Testis (tissue), 2 donors: ENCODE measurements at regions not wholly inside any gene's neighbourhood (a gene's known extent, or its start where the extent isn't known, plus 50 kb on each side); places are given as distances from the start of the nearest gene placed in this dataset.

Source experiments
- CTCF ChIP-seq, 3 experiments: fragments of 450-650 bp in 2 of 3; fragments of 200-600 bp in 1 of 3; sonication (generic) in 1 of 3; IDR thresholded peaks; one replicate each; pipeline ENCODE4 v1.5.1; 2016 to 2019; ENCODE audit warnings: antibody characterized with exemption in 3 of 3, mild to moderate bottlenecking in 2 of 3, moderate library complexity in 1 of 3
- POLR2A ChIP-seq: fragments of 450-650 bp; IDR thresholded peaks from one replicate; pipeline ENCODE4 v1.6.1; 2017; ENCODE audit warnings: antibody characterized with exemption, mild to moderate bottlenecking, moderate library complexity

- TF ChIP-seq CTCF (IDR thresholded peaks at IDR 0.05) (no peak), POLR2A (no peak)
Observed at GRCh38 chr6:132100388-132100990, 149.3 kb upstream of the CCN2 start.
